PFSK-1 (cell line): ENCODE measurements at regions not wholly inside any gene's neighbourhood (a gene's known extent, or its start where the extent isn't known, plus 50 kb on each side); places are given as distances from the start of the nearest gene placed in this dataset.

ENCODE experiments used
- FOXP2 ChIP-seq: optimal IDR thresholded peaks from 2 replicates; pipeline ENCODE3; 2011; ENCODE audit warnings: borderline replicate concordance, control low read depth, inconsistent platforms; ENCODE audit not compliant: insufficient read depth; ENCODE audit errors: extremely low read length, extremely low read depth
- POLR2AphosphoS5 ChIP-seq: IDR thresholded peaks from 2 replicates; pipeline ENCODE4 v1.6.1; 2012; ENCODE audit warnings: low read depth, mild to moderate bottlenecking, control low read depth, low read length, moderate library complexity
- REST ChIP-seq, 2 experiments: IDR thresholded peaks; 2 replicates each; pipeline versions ENCODE4 v1.6.1 to v1.8.0; 2011 to 2012; ENCODE audit warnings: low read depth in 2 of 2, low read length in 2 of 2, control low read depth in 1 of 2, inconsistent platforms in 1 of 2, mild to moderate bottlenecking in 1 of 2, moderate library complexity in 1 of 2; ENCODE audit not compliant: insufficient read depth in 1 of 2
- SIN3A ChIP-seq: IDR thresholded peaks from 2 replicates; pipeline ENCODE4 v1.6.1; 2012; ENCODE audit warnings: mild to moderate bottlenecking, low read length, moderate library complexity, borderline replicate concordance; ENCODE audit not compliant: insufficient read depth
- TAF1 ChIP-seq: IDR thresholded peaks from 2 replicates; pipeline ENCODE4 v1.6.1; 2012; ENCODE audit warnings: low read length, control low read depth, borderline replicate concordance; ENCODE audit not compliant: insufficient read depth

- TF ChIP-seq SIN3A: no peak
- TF ChIP-seq REST (IDR thresholded peaks at IDR 0.05; ENCODE audit: insufficient read depth in 1 of 2, low read depth in 2 of 2, low read length in 2 of 2): no peak
- no peak for TF ChIP-seq TAF1
- TF ChIP-seq POLR2AphosphoS5: no peak
Measured at GRCh38 chr14:53553221-53553620, 400.1 kb upstream of the DDHD1 start.

- TF ChIP-seq SIN3A: no peak
- no peak for TF ChIP-seq FOXP2
- TF ChIP-seq REST (IDR thresholded peaks at IDR 0.05; ENCODE audit: insufficient read depth in 1 of 2, low read depth in 2 of 2, low read length in 2 of 2): no peak
- no peak for TF ChIP-seq TAF1
- TF ChIP-seq POLR2AphosphoS5: no peak
Measured at GRCh38 chr14:53551862-53552261, 398.7 kb upstream of the DDHD1 start.

GRCh38 chr14:53550776-53551175 is 397.7 kb upstream of the DDHD1 start:
- TF ChIP-seq REST (IDR thresholded peaks at IDR 0.05; ENCODE audit: insufficient read depth in 1 of 2, low read depth in 2 of 2, low read length in 2 of 2): no peak
- TF ChIP-seq SIN3A: no peak
- TF ChIP-seq TAF1: no peak
- TF ChIP-seq POLR2AphosphoS5: no peak
- TF ChIP-seq FOXP2: no peak

- no peak for TF ChIP-seq SIN3A
- TF ChIP-seq POLR2AphosphoS5: no peak
- no peak for TF ChIP-seq REST (IDR thresholded peaks at IDR 0.05; ENCODE audit: insufficient read depth in 1 of 2, low read depth in 2 of 2, low read length in 2 of 2)
- TF ChIP-seq FOXP2: no peak
- TF ChIP-seq TAF1: no peak
Measured at GRCh38 chr14:53549956-53550355, 396.8 kb upstream of the DDHD1 start.

- TF ChIP-seq POLR2AphosphoS5 (no peak), TAF1 (no peak), SIN3A (no peak), FOXP2 (no peak), REST (IDR thresholded peaks at IDR 0.05; ENCODE audit: insufficient read depth in 1 of 2, low read depth in 2 of 2, low read length in 2 of 2) (no peak)
Measured at GRCh38 chr14:53547593-53547992, 394.5 kb upstream of the DDHD1 start.
